Esophagus squamous epithelium (tissue), 4 donors: ENCODE measurements at regions not wholly inside any gene's neighbourhood (a gene's known extent, or its start where the extent isn't known, plus 50 kb on each side); places are given as distances from the start of the nearest gene placed in this dataset.

Experiments
- CTCF ChIP-seq, 6 experiments: fragments of 450-650 bp in 4 of 6; fragments of 200-600 bp in 2 of 6; sonication (generic) in 2 of 6; IDR thresholded peaks; one replicate each; pipeline ENCODE4 v1.5.1; 2016 to 2019; ENCODE audit warnings: antibody characterized with exemption in 6 of 6, mild to moderate bottlenecking in 4 of 6, moderate library complexity in 4 of 6
- POLR2A ChIP-seq, 4 donors: fragments of 450-650 bp; IDR thresholded peaks; one replicate each; pipeline ENCODE4 v1.6.1; 2017; ENCODE audit warnings: antibody characterized with exemption in 4 of 4, mild to moderate bottlenecking in 4 of 4, moderate library complexity in 3 of 4

- no peak for TF ChIP-seq POLR2A (IDR thresholded peaks at IDR 0.05)
- TF ChIP-seq CTCF (IDR thresholded peaks at IDR 0.05), result no peak
Measured at GRCh38 chr2:228649876-228650275, 468.4 kb upstream of the SPHKAP start.
